BJ (cell line): ENCODE measurements at regions not wholly inside any gene's neighbourhood (a gene's known extent, or its start where the extent isn't known, plus 50 kb on each side); places are given as distances from the start of the nearest gene placed in this dataset.

Experiments
- CTCF ChIA-PET: fragments of 350-600 bp; formaldehyde crosslinking; extraction: SDS; loops from one replicate; lab custom pipeline; 2021; ENCODE audit warnings: antibody characterized with exemption, inconsistent platforms; lab: Yijun Ruan, JAX
- POLR2A ChIA-PET: fragments of 300-600 bp; sonication (Branson Sonifier 250); formaldehyde crosslinking; extraction: SDS; loops from one replicate; lab custom pipeline; 2021; ENCODE audit warnings: antibody characterized with exemption; lab: Charles Lee
- DNase-seq: peaks from one replicate; pipeline ENCODE4 v3.0.0-alpha.2; 2011; ENCODE audit warnings: low read depth
- H3K27me3 ChIP-seq: 2 replicates; pipeline ENCODE4 v1.6.0; 2011; ENCODE audit warnings: low read length; ENCODE audit not compliant: control insufficient read depth, insufficient read depth
- H3K36me3 ChIP-seq: 2 replicates; pipeline ENCODE4 v1.5.1; 2011; ENCODE audit warnings: low read length; ENCODE audit not compliant: control insufficient read depth, insufficient read depth
- H3K4me3 ChIP-seq: 2 replicates; pipeline ENCODE4 v1.5.1; 2011; ENCODE audit warnings: low read depth, mild to moderate bottlenecking, control low read depth, low read length
- CTCF ChIP-seq: IDR thresholded peaks from 2 replicates; pipeline ENCODE4 v1.5.1; 2011; ENCODE audit warnings: low read depth, mild to moderate bottlenecking, control low read depth, inconsistent platforms, low read length, moderate library complexity; ENCODE audit not compliant: insufficient read depth

DNA sequence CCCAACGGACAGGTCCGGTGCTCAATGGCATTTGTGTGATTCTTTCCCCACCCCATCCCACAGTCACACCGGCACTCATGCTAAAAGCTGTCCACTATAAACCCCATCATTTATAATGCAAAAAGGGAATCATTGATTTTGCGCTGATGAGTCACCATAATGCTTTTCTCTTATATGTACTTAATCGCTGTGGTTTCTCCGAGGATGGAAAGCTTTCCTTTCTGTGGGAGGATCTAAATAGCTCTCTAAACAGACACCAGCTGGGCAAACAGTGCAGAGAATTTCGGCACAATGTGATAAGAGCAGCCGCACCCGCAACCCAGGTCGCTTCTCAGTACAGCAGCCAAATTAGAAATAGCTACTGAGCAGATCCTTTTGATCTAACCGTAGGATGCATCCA, 85.6 kb downstream of the SETD4 start:
- CTCF ChIA-PET, result interaction anchor here (1.8 kb wide), 1 partner anchor 14 kb away, joined by 4 read pairs; no protein-coding TSS in a partner anchor

DNA sequence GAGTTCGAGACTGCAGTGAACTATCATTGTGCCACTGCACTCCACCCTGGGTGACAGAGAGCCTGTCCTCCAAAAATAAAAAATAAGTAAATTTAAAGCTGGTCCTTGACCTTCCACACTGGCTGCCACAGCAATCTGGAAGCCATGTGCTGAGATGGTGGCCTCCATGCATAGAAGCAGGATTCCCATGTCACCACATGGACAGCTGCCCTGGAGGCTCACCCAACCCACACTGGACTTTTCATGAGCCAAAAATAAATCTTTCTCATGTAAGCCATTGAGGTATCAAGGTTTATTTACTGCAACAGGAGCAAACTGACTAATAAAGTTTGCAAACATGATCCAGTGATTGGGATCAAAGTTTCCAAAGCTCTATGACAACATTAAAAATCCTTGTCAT, 88.5 kb downstream of the SETD4 start:
- Histone ChIP-seq H3K4me3 (no peak overlapping the region), H3K27me3 (peaks cover 13% of the 10 kb centered on the region), H3K36me3 (no peaks in the 10 kb centered on the region)
- CTCF ChIA-PET, result no interaction called here
- POLR2A ChIA-PET, result no interaction called here
- no peak for DNase-seq
- no peak for TF ChIP-seq CTCF

More for the DNA sequence above, 85.6 kb downstream of the SETD4 start:
- TF ChIP-seq CTCF, result no peak
- no peak for DNase-seq
- H3K36me3 ChIP-seq, result no peaks in the 10 kb centered on the region
- POLR2A ChIA-PET, result no interaction called here
- no peak overlapping the region for H3K4me3 ChIP-seq
- H3K27me3 ChIP-seq, result peaks cover 13% of the 10 kb centered on the region

GRCh38 chr21:35969281-35969680, 91.0 kb downstream of the SETD4 start:
- no peak overlapping the region for H3K4me3 ChIP-seq
- no peak for TF ChIP-seq CTCF
- H3K36me3 ChIP-seq, result no peaks in the 10 kb centered on the region
- peaks cover 12% of the 10 kb centered on the region for H3K27me3 ChIP-seq
- DNase-seq, result no peak
- ChIA-PET POLR2A (no interaction called here), CTCF (no interaction called here)

DNA sequence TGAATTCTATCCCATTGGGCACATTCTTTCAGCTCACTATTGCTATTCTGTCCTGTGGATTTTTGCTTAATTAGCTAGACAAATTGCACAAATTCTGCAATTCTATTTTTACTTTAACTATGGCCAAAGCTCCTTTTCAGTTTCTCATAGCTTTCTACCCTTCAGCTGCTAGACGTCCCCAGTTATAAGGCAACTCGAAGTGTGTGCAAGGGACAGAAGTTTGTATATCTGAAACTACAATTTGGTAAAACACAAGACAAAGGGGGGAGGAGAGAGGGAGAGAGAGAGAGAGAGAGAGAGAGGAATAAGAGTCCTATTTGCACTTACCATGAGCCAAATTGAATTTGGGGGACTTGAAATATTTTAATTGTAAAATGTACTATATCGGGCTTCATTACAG, 91.8 kb downstream of the SETD4 start:
- no peak overlapping the region for H3K4me3 ChIP-seq
- ChIA-PET POLR2A (no interaction called here), CTCF (interaction anchor here (1.1 to 1.7 kb wide), 3 partner anchors 11 to 1366 kb away, joined by 3 to 4 read pairs (median 3); no protein-coding TSS in a partner anchor)
- H3K27me3 ChIP-seq, result peaks cover 12% of the 10 kb centered on the region
- DNase-seq, result no peak
- TF ChIP-seq CTCF, result no peak
- no peaks in the 10 kb centered on the region for H3K36me3 ChIP-seq

GRCh38 chr21:35965699-35966098, 94.6 kb downstream of the SETD4 start:
- ChIA-PET CTCF (interaction anchor here (1.0 kb wide), 1 partner anchor 42 kb away, joined by 3 read pairs; no protein-coding TSS in a partner anchor), POLR2A (no interaction called here)
- no peak overlapping the region for H3K4me3 ChIP-seq
- H3K27me3 ChIP-seq, result peaks cover 10% of the 10 kb centered on the region
- no peak for TF ChIP-seq CTCF
- H3K36me3 ChIP-seq, result no peaks in the 10 kb centered on the region
- DNase-seq, result no peak
